Keratinocyte (primary cell): ENCODE measurements at regions not wholly inside any gene's neighbourhood (a gene's known extent, or its start where the extent isn't known, plus 50 kb on each side); places are given as distances from the start of the nearest gene placed in this dataset.

Experiments used
- DNase-seq: peaks from one replicate; pipeline ENCODE4 v3.0.0-alpha.2; 2011; ENCODE audit warnings: low read depth, missing footprints, low spot score
- FAIRE-seq: peaks from 2 replicates; lab custom pipeline; 2011; peaks lifted over from hg19 to GRCh38; lab: Jason Lieb, UNC
- H2AFZ ChIP-seq: 2 replicates; pipeline ENCODE4 v1.6.0; 2012; ENCODE audit warnings: low read length, control low read depth, inconsistent platforms; ENCODE audit not compliant: control insufficient read depth
- H3K27ac ChIP-seq: 2 replicates; pipeline ENCODE4 v1.5.1; 2011; ENCODE audit warnings: low read length; ENCODE audit not compliant: control insufficient read depth, insufficient read depth
- H3K27me3 ChIP-seq: 3 replicates; pipeline ENCODE4 v1.6.0; 2011; ENCODE audit warnings: low read length; ENCODE audit not compliant: control insufficient read depth, insufficient read depth; ENCODE audit errors: extremely low read depth
- H3K36me3 ChIP-seq, 2 experiments: 2 replicates in 1 of 2; 3 replicates in 1 of 2; pipeline ENCODE4 v1.5.1; 2011; ENCODE audit warnings: low read length in 2 of 2, mild to moderate bottlenecking in 1 of 2; ENCODE audit not compliant: control insufficient read depth in 2 of 2, insufficient read depth in 2 of 2; ENCODE audit errors: extremely low read depth in 1 of 2
- H3K4me1 ChIP-seq: 3 replicates; pipeline ENCODE4 v1.5.1; 2011; ENCODE audit warnings: low read length; ENCODE audit not compliant: control insufficient read depth, insufficient read depth; ENCODE audit errors: extremely low read depth
- H3K4me2 ChIP-seq: 3 replicates; pipeline ENCODE4 v1.6.0; 2011; ENCODE audit warnings: low read depth, low read length; ENCODE audit not compliant: control insufficient read depth, insufficient read depth; ENCODE audit errors: extremely low read depth
- H3K4me3 ChIP-seq, 3 experiments: fragments of 200-600 bp in 1 of 3; sonication (generic) in 1 of 3; 2 replicates in 2 of 3; 3 replicates in 1 of 3; pipeline ENCODE4 v1.5.1; 2011 to 2016; ENCODE audit warnings: low read length in 3 of 3, mild to moderate bottlenecking in 3 of 3, control low read depth in 2 of 3, inconsistent platforms in 1 of 3, low read depth in 1 of 3, mixed read lengths in 1 of 3, mixed run types in 1 of 3, moderate library complexity in 1 of 3; ENCODE audit not compliant: control insufficient read depth in 2 of 3, insufficient read depth in 2 of 3; ENCODE audit errors: extremely low read depth in 1 of 3
- H3K79me2 ChIP-seq: 2 replicates; pipeline ENCODE4 v1.6.0; 2012; ENCODE audit warnings: low read length; ENCODE audit not compliant: control insufficient read depth, insufficient read depth
- H3K9ac ChIP-seq: 3 replicates; pipeline ENCODE4 v1.6.0; 2011; ENCODE audit warnings: low read length; ENCODE audit not compliant: control insufficient read depth, insufficient read depth; ENCODE audit errors: extremely low read depth
- H3K9me1 ChIP-seq: 3 replicates; pipeline ENCODE4 v1.6.0; 2011; ENCODE audit warnings: low read length; ENCODE audit not compliant: control insufficient read depth, insufficient read depth; ENCODE audit errors: extremely low read depth
- H3K9me3 ChIP-seq: 2 replicates; pipeline ENCODE4 v1.5.1; 2012; ENCODE audit warnings: low read depth, low read length; ENCODE audit not compliant: control insufficient read depth
- H4K20me1 ChIP-seq: 3 replicates; pipeline ENCODE4 v1.6.0; 2011; ENCODE audit warnings: low read length; ENCODE audit not compliant: control insufficient read depth, insufficient read depth; ENCODE audit errors: extremely low read depth
- EZH2 ChIP-seq: IDR thresholded peaks from one replicate; pipeline ENCODE4 v1.6.1; 2012; ENCODE audit warnings: inconsistent platforms, mild to moderate bottlenecking, low read length, moderate library complexity
- dilution Hi-C: fragments of 300-500 bp; cut with MboI; formaldehyde crosslinking; loops from one replicate; pipeline ENCODE4 v1.7.0; 2020; ENCODE audit warnings: low sequenced_read_pairs; ENCODE audit not compliant: extremely low pct_ligation_motif_present
- TF ChIP-seq, protein P1 (sequence below), 3 experiments: IDR thresholded peaks in 1 of 3; conservative IDR thresholded peaks in 1 of 3; optimal IDR thresholded peaks in 1 of 3; 2 replicates in 2 of 3; 3 replicates in 1 of 3; pipeline versions ENCODE3 to v1.5.1; 2011; ENCODE audit warnings: low read length in 3 of 3, mild to moderate bottlenecking in 3 of 3, moderate library complexity in 2 of 3, control low read depth in 1 of 3, inconsistent platforms in 1 of 3; ENCODE audit not compliant: insufficient read depth in 2 of 3; ENCODE audit errors: extremely low read depth in 1 of 3

- Histone ChIP-seq H3K79me2 (no peaks in the 10 kb centered on the region), H3K9me3 (no peaks in the 10 kb centered on the region), H2AFZ (no peak overlapping the region), H3K9me1 (no peaks in the 10 kb centered on the region), H3K4me1 (no peaks in the 10 kb centered on the region), H4K20me1 (no peaks in the 10 kb centered on the region), H3K27ac (no peak overlapping the region), H3K4me3 (no peak overlapping the region), H3K27me3 (no peaks in the 10 kb centered on the region), H3K9ac (no peak overlapping the region), H3K4me2 (no peak overlapping the region), H3K36me3 (no peaks in the 10 kb centered on the region)
- FAIRE-seq (no peak), DNase-seq (no peak)
- TF ChIP-seq EZH2 = no peak
- TF ChIP-seq, protein P1, sequence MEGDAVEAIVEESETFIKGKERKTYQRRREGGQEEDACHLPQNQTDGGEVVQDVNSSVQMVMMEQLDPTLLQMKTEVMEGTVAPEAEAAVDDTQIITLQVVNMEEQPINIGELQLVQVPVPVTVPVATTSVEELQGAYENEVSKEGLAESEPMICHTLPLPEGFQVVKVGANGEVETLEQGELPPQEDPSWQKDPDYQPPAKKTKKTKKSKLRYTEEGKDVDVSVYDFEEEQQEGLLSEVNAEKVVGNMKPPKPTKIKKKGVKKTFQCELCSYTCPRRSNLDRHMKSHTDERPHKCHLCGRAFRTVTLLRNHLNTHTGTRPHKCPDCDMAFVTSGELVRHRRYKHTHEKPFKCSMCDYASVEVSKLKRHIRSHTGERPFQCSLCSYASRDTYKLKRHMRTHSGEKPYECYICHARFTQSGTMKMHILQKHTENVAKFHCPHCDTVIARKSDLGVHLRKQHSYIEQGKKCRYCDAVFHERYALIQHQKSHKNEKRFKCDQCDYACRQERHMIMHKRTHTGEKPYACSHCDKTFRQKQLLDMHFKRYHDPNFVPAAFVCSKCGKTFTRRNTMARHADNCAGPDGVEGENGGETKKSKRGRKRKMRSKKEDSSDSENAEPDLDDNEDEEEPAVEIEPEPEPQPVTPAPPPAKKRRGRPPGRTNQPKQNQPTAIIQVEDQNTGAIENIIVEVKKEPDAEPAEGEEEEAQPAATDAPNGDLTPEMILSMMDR (optimal IDR thresholded peaks at IDR 0.05 in 1 of 3, IDR thresholded peaks at IDR 0.05 in 1 of 3, conservative IDR thresholded peaks at IDR 0.05 in 1 of 3; ENCODE audit: extremely low read depth in 1 of 3, insufficient read depth in 2 of 3, low read length in 3 of 3) = no peak
- dilution Hi-C loops = no loop called here
These were observed 365.9 kb downstream of the CRPPA start for GRCh38 chr7:16055263-16055976.

DNA sequence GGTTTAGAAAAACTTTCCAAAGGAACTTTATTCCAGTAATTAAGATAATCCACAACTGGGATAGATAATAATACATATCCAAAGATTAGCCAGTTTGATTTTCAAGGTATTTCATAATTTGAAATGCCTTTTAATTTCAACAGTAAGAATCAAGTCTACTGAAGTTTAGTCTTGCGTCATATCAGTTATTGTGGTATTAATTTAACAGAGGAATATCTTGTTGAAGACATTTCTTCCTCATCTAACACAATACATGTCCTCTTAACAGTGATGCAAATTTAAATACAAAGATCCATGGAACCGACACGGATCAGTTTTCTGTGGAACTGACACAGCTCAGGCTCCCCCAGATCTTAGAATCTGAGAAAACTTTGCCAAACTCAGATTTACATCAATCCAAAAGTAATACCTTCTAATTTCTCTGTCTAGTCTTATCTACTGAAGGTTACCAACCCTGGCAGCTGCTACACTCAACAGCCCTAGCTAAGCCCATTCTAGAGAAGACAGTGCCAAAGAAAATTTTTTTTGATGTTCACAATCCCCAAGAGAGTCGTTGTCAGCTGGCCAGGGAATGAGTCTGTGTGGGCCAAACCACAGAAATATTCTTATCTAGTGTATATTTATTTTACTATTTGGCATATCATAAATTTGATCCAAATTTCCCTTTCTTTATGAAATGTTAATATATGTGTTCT, 365.2 kb upstream of the MEOX2 start:
- no peaks in the 10 kb centered on the region for H3K4me1 ChIP-seq
- dilution Hi-C loops = no loop called here
- TF ChIP-seq, protein P1 (optimal IDR thresholded peaks at IDR 0.05 in 1 of 3, IDR thresholded peaks at IDR 0.05 in 1 of 3, conservative IDR thresholded peaks at IDR 0.05 in 1 of 3; ENCODE audit: extremely low read depth in 1 of 3, insufficient read depth in 2 of 3, low read length in 3 of 3) = no peak
- TF ChIP-seq EZH2 = no peak
- FAIRE-seq (no peak), DNase-seq (no peak)
- no peaks in the 10 kb centered on the region for H3K9me3 ChIP-seq
- no peaks in the 10 kb centered on the region for H3K27me3 ChIP-seq
- H3K9me1 ChIP-seq = no peaks in the 10 kb centered on the region
- no peaks in the 10 kb centered on the region for H3K79me2 ChIP-seq
- H3K4me2 ChIP-seq = no peak overlapping the region
- no peaks in the 10 kb centered on the region for H4K20me1 ChIP-seq
- no peak overlapping the region for H3K27ac ChIP-seq
- H3K9ac ChIP-seq = no peak overlapping the region
- H3K36me3 ChIP-seq = no peaks in the 10 kb centered on the region
- no peak overlapping the region for H3K4me3 ChIP-seq
- no peak overlapping the region for H2AFZ ChIP-seq
